ENCODE measurements at regions not wholly inside any gene's neighbourhood (a gene's known extent, or its start where the extent isn't known, plus 50 kb on each side); places are given as distances from the start of the nearest gene placed in this dataset.
"Not testable (repeated sequence)": the region's sequence is repeated elsewhere in the genome, so short reads cannot be mapped to it uniquely, and the experiment has no call there.

DNA sequence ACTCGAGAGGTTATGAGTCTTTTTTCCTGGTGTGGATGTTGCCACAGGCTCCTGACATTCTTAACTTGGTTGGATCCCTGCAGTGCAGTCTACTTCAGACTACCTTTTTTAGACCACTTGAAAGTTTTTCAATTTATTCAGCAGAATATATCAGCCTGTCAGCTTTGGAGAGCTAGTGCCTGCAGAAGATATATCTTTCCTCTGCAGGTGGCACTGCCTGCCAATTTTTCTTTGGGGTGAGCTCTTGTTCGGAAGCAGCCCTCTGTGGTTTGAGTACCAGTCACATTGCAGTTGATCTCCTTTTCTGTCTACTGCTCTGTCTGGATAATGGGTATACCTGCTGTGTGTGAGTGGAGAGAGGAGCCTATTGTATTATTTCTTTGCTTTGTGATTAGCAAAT is 730.4 kb downstream of the PRIM2 start:
- TF ChIP-seq NFRKB, ELF4, ZNF384 (IDR thresholded peaks at IDR 0.05): not testable (repeated sequence)
- TF ChIP-seq, protein P1, sequence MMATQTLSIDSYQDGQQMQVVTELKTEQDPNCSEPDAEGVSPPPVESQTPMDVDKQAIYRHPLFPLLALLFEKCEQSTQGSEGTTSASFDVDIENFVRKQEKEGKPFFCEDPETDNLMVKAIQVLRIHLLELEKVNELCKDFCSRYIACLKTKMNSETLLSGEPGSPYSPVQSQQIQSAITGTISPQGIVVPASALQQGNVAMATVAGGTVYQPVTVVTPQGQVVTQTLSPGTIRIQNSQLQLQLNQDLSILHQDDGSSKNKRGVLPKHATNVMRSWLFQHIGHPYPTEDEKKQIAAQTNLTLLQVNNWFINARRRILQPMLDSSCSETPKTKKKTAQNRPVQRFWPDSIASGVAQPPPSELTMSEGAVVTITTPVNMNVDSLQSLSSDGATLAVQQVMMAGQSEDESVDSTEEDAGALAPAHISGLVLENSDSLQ (IDR thresholded peaks at IDR 0.05): not testable (repeated sequence)

Measured in HEK293T (cell line).